ENCODE measurements at regions not wholly inside any gene's neighbourhood (a gene's known extent, or its start where the extent isn't known, plus 50 kb on each side); places are given as distances from the start of the nearest gene placed in this dataset.

GRCh38 chrX:27086237-27086636 lies 376.9 kb downstream of the PPP4R3C start:
- DNase-seq (ENCODE audit: extremely low spot score, unreplicated experiment), result no peak
- H3K4me3 Mint-ChIP-seq (ENCODE audit: unreplicated experiment), result no peak overlapping the region
- peaks cover 15% of the 10 kb centered on the region for H3K9me3 Mint-ChIP-seq (ENCODE audit: unreplicated experiment)
- H3K4me1 Mint-ChIP-seq (ENCODE audit: unreplicated experiment), result no peaks in the 10 kb centered on the region
- H3K36me3 Mint-ChIP-seq (ENCODE audit: unreplicated experiment), result no peaks in the 10 kb centered on the region
- H3K27me3 Mint-ChIP-seq (ENCODE audit: unreplicated experiment), result no peaks in the 10 kb centered on the region
- no peak overlapping the region for H3K27ac Mint-ChIP-seq (ENCODE audit: unreplicated experiment)
- no peak for TF ChIP-seq CTCF (IDR thresholded peaks at IDR 0.05)

GRCh38 chrX:27085346-27085745 lies 377.8 kb downstream of the PPP4R3C start:
- Mint-ChIP-seq H3K36me3 (ENCODE audit: unreplicated experiment) (no peaks in the 10 kb centered on the region), H3K4me1 (ENCODE audit: unreplicated experiment) (no peaks in the 10 kb centered on the region), H3K9me3 (ENCODE audit: unreplicated experiment) (peaks cover 8% of the 10 kb centered on the region), H3K27ac (ENCODE audit: unreplicated experiment) (no peak overlapping the region), H3K27me3 (ENCODE audit: unreplicated experiment) (no peaks in the 10 kb centered on the region), H3K4me3 (ENCODE audit: unreplicated experiment) (no peak overlapping the region)
- DNase-seq (ENCODE audit: extremely low spot score, unreplicated experiment), result no peak
- no peak for TF ChIP-seq CTCF (IDR thresholded peaks at IDR 0.05)

GRCh38 chrX:27078371-27078770 lies 384.8 kb downstream of the PPP4R3C start:
- Mint-ChIP-seq H3K4me1 (ENCODE audit: unreplicated experiment) (no peaks in the 10 kb centered on the region), H3K4me3 (ENCODE audit: unreplicated experiment) (no peak overlapping the region), H3K27ac (ENCODE audit: unreplicated experiment) (no peak overlapping the region), H3K36me3 (ENCODE audit: unreplicated experiment) (no peaks in the 10 kb centered on the region), H3K27me3 (ENCODE audit: unreplicated experiment) (no peaks in the 10 kb centered on the region), H3K9me3 (ENCODE audit: unreplicated experiment) (peaks cover 21% of the 10 kb centered on the region)
- no peak for TF ChIP-seq CTCF (IDR thresholded peaks at IDR 0.05)
- no peak for DNase-seq (ENCODE audit: extremely low spot score, unreplicated experiment)

GRCh38 chrX:27057883-27058282 lies 405.3 kb downstream of the PPP4R3C start:
- DNase-seq (ENCODE audit: extremely low spot score, unreplicated experiment), result no peak
- no peaks in the 10 kb centered on the region for H3K36me3 Mint-ChIP-seq (ENCODE audit: unreplicated experiment)
- no peak overlapping the region for H3K4me3 Mint-ChIP-seq (ENCODE audit: unreplicated experiment)
- no peak overlapping the region for H3K27ac Mint-ChIP-seq (ENCODE audit: unreplicated experiment)
- peaks cover 15% of the 10 kb centered on the region for H3K9me3 Mint-ChIP-seq (ENCODE audit: unreplicated experiment)
- no peak for TF ChIP-seq CTCF (IDR thresholded peaks at IDR 0.05)
- H3K4me1 Mint-ChIP-seq (ENCODE audit: unreplicated experiment), result no peaks in the 10 kb centered on the region
- no peaks in the 10 kb centered on the region for H3K27me3 Mint-ChIP-seq (ENCODE audit: unreplicated experiment)

DNA sequence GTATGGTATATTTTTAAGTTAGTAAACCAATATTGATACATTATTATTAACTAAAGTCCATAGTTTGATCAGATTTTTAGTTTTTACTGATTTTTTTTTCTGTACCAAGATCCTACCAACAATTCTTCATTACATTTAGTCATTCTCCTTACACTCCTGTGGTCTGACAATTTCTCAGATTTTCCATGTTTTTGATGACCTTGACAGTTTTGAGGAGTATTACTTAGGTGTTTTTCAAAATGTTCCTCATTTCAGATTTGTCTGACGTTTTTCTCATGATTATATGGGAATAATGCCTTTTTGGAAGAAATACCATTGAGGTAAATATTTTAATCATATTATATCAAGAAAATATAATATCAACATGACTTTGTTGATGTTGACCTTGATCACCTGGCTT lies 423.8 kb downstream of the PPP4R3C start:
- Mint-ChIP-seq H3K27me3 (ENCODE audit: unreplicated experiment) (no peaks in the 10 kb centered on the region), H3K9me3 (ENCODE audit: unreplicated experiment) (no peaks in the 10 kb centered on the region), H3K4me3 (ENCODE audit: unreplicated experiment) (no peak overlapping the region), H3K4me1 (ENCODE audit: unreplicated experiment) (no peaks in the 10 kb centered on the region), H3K27ac (ENCODE audit: unreplicated experiment) (no peak overlapping the region), H3K36me3 (ENCODE audit: unreplicated experiment) (no peaks in the 10 kb centered on the region)
- DNase-seq (ENCODE audit: extremely low spot score, unreplicated experiment), result no peak
- TF ChIP-seq CTCF (IDR thresholded peaks at IDR 0.05), result no peak

Measured in osteocyte (in vitro differentiated cells).